Sigmoid colon (tissue), 6 donors: ENCODE measurements at regions not wholly inside any gene's neighbourhood (a gene's known extent, or its start where the extent isn't known, plus 50 kb on each side); places are given as distances from the start of the nearest gene placed in this dataset.

Source experiments
- DNase-seq: peaks from one replicate; pipeline ENCODE4 v3.0.0-alpha.2; 2019
- H3K27ac ChIP-seq, 4 donors: fragments of 200-600 bp; sonication (generic); one replicate each; pipeline ENCODE4 v1.5.1; 2016 to 2019; ENCODE audit warnings: mild to moderate bottlenecking in 1 of 4
- H3K27me3 ChIP-seq, 3 donors: fragments of 200-600 bp; sonication (generic); one replicate each; pipeline ENCODE4 v1.5.1; 2019; ENCODE audit warnings: mild to moderate bottlenecking in 1 of 3
- H3K36me3 ChIP-seq, 4 donors: fragments of 200-600 bp; sonication (generic); one replicate each; pipeline ENCODE4 v1.5.1; 2016 to 2019
- H3K4me1 ChIP-seq, 4 donors: fragments of 200-600 bp; sonication (generic); one replicate each; pipeline ENCODE4 v1.5.1; 2017 to 2019
- H3K4me3 ChIP-seq, 4 donors: fragments of 200-600 bp; sonication (generic); one replicate each; pipeline ENCODE4 v1.5.1; 2017 to 2019; ENCODE audit warnings: mild to moderate bottlenecking in 2 of 4, moderate library complexity in 1 of 4
- H3K9me3 ChIP-seq, 4 donors: fragments of 200-600 bp in 3 of 4; sonication (generic) in 3 of 4; one replicate each; pipeline versions ENCODE4 v1.5.1 to v1.6.1; 2013 to 2019
- EP300 ChIP-seq, 4 donors: sonication (generic); formaldehyde crosslinking; IDR thresholded peaks; one replicate each; pipeline ENCODE4 v1.6.1; 2017; ENCODE audit warnings: antibody characterized with exemption in 4 of 4
- POLR2A ChIP-seq, 2 donors: fragments of 450-650 bp; IDR thresholded peaks; one replicate each; pipeline ENCODE4 v1.6.1; 2016; ENCODE audit warnings: antibody characterized with exemption in 2 of 2, mild to moderate bottlenecking in 2 of 2, moderate library complexity in 2 of 2
- POLR2AphosphoS5 ChIP-seq, 4 donors: sonication (generic); formaldehyde crosslinking; IDR thresholded peaks; one replicate each; pipeline ENCODE4 v1.6.1; 2017; ENCODE audit warnings: antibody characterized with exemption in 4 of 4
- WGBS, 2 donors: extraction: QIAGEN DNeasy Blood & Tissue Kit; methylation state at CpG; one replicate each; pipeline ENCODE4 v1.1.7; 2013; 5-methylcytosine and 5-hydroxymethylcytosine counted together
- intact Hi-C: fragments of 100-400 bp; cut with DNase I; formaldehyde crosslinking; loops from one replicate; pipeline ENCODE4 v1.15.1; 2023
- TF ChIP-seq, protein P1 (sequence below), 4 experiments: fragments of 450-650 bp in 3 of 4; fragments of 200-600 bp in 1 of 4; IDR thresholded peaks; one replicate each; pipeline ENCODE4 v1.5.1; 2016 to 2019; ENCODE audit warnings: antibody characterized with exemption in 4 of 4, mild to moderate bottlenecking in 3 of 4, moderate library complexity in 2 of 4
- donor health status: healthy with polysubstance abuse.
- donor health status: healthy.

DNA sequence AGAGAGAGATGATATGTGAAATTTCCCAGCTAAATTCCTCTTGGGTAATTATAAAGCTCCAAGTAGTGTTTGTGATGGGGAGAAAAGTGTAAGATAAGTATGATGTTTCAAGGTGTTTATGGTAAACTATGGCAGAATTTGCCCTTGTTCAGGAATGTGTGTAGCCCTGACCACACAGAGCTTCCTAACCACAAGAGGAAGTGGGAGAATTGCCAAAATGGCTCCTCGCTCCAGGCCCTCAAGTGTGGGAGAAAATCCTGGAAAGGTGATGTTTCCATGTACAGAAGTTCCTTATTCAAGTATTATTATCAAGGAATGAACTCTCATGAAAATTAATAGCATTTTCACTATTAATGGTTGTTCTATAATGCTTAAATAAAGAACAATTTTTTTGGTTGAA, 878.3 kb downstream of the TDRD15 start:
- intact Hi-C loops: no loop called here
- no peak for DNase-seq
- Histone ChIP-seq H3K4me1 (no peaks in the 10 kb centered on the region), H3K36me3 (no peaks in the 10 kb centered on the region), H3K4me3 (no peak overlapping the region), H3K9me3 (no peaks in the 10 kb centered on the region), H3K27ac (no peak overlapping the region), H3K27me3 (no peaks in the 10 kb centered on the region)
- TF ChIP-seq, protein P1, sequence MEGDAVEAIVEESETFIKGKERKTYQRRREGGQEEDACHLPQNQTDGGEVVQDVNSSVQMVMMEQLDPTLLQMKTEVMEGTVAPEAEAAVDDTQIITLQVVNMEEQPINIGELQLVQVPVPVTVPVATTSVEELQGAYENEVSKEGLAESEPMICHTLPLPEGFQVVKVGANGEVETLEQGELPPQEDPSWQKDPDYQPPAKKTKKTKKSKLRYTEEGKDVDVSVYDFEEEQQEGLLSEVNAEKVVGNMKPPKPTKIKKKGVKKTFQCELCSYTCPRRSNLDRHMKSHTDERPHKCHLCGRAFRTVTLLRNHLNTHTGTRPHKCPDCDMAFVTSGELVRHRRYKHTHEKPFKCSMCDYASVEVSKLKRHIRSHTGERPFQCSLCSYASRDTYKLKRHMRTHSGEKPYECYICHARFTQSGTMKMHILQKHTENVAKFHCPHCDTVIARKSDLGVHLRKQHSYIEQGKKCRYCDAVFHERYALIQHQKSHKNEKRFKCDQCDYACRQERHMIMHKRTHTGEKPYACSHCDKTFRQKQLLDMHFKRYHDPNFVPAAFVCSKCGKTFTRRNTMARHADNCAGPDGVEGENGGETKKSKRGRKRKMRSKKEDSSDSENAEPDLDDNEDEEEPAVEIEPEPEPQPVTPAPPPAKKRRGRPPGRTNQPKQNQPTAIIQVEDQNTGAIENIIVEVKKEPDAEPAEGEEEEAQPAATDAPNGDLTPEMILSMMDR (IDR thresholded peaks at IDR 0.05): no peak
- TF ChIP-seq EP300 (IDR thresholded peaks at IDR 0.05) (no peak), POLR2AphosphoS5 (IDR thresholded peaks at IDR 0.05) (no peak), POLR2A (IDR thresholded peaks at IDR 0.05) (no peak)
- WGBS, 2 donors: 67% methylated on average over 1 of the region's 1 CpG

GRCh38 chr2:22003270-22003669, 879.5 kb downstream of the TDRD15 start:
- TF ChIP-seq POLR2A (IDR thresholded peaks at IDR 0.05) (no peak), POLR2AphosphoS5 (IDR thresholded peaks at IDR 0.05) (no peak), EP300 (IDR thresholded peaks at IDR 0.05) (no peak)
- TF ChIP-seq, protein P1 (IDR thresholded peaks at IDR 0.05): no peak
- DNase-seq: no peak
- intact Hi-C loops: no loop called here
- H3K9me3 ChIP-seq: no peaks in the 10 kb centered on the region
- H3K27me3 ChIP-seq: no peaks in the 10 kb centered on the region
- no peaks in the 10 kb centered on the region for H3K4me1 ChIP-seq
- H3K27ac ChIP-seq: no peak overlapping the region
- WGBS, 2 donors: 54 to 69% methylated on average over 3 of the region's 3 CpGs
- H3K36me3 ChIP-seq: no peaks in the 10 kb centered on the region
- H3K4me3 ChIP-seq: no peak overlapping the region

DNA sequence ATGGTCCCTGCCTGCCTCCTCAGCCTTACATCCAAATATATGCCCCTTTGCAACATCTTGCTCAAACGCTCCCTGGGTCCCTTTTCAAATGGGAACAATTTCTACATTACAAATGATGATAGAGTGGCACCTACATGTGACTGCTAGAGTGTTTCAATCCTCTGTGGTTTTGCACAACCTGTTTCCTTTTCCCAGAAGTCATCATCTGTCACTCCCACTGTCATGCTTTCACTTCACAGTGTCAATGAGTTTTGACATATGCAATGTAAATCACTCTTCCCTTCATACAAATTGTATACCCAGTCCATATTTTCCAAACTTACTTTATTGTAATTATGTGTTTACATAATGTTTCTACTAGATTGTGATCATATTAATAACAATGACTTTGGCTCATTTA, 887.3 kb downstream of the TDRD15 start:
- intact Hi-C loops: no loop called here
- no peaks in the 10 kb centered on the region for H3K9me3 ChIP-seq
- H3K27me3 ChIP-seq: no peaks in the 10 kb centered on the region
- no peaks in the 10 kb centered on the region for H3K36me3 ChIP-seq
- no peaks in the 10 kb centered on the region for H3K4me1 ChIP-seq
- no peak for TF ChIP-seq POLR2A (IDR thresholded peaks at IDR 0.05)
- H3K4me3 ChIP-seq: no peak overlapping the region
- H3K27ac ChIP-seq: no peak overlapping the region
- WGBS, 2 donors: 72 to 75% methylated on average over 1 of the region's 1 CpG
- DNase-seq: no peak

DNA sequence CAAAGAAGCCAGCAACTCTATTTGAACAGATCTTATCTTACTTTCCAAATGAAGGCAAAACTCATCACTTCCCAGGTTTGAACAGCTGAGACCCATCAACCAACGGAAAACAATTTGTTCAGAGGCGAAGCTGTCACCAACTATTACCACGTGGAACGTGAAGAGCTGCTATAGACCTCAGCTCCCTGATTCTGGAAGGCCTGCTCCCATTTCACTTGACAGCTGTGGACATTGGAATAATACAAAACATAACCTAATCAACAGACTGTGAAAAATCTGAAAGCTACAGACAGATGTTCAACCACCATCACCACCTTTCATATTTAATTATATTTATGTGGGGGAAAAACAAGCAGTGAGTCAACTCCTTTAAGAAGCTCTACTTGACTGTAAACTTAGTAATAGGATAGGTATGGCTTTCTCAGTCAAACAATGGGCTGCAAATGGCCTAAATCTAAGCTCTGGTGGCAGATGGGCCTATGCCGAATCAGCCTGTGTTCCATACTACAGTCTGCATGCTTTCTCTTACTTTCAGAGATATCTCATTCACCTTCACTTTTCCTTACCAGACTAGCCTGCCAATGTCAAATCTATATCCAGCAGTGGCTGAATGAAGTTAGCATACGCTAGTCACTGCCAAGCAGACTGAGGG, 896.4 kb downstream of the TDRD15 start:
- no peak for TF ChIP-seq POLR2AphosphoS5 (IDR thresholded peaks at IDR 0.05)
- TF ChIP-seq, protein P1 (IDR thresholded peaks at IDR 0.05): no peak
- TF ChIP-seq POLR2A (IDR thresholded peaks at IDR 0.05): no peak
- TF ChIP-seq EP300 (IDR thresholded peaks at IDR 0.05): no peak
- Histone ChIP-seq H3K27me3 (no peaks in the 10 kb centered on the region), H3K36me3 (no peaks in the 10 kb centered on the region), H3K27ac (no peak overlapping the region), H3K4me3 (no peak overlapping the region), H3K4me1 (no peaks in the 10 kb centered on the region), H3K9me3 (no peaks in the 10 kb centered on the region)
- 84 to 86% methylated on average over 6 of the region's 6 CpGs for WGBS, 2 donors
- intact Hi-C loops: no loop called here
- no peak for DNase-seq

GRCh38 chr2:22027345-22028005, 903.7 kb downstream of the TDRD15 start:
- Histone ChIP-seq H3K27me3 (no peaks in the 10 kb centered on the region), H3K4me3 (no peak overlapping the region), H3K9me3 (no peaks in the 10 kb centered on the region), H3K4me1 (peaks cover 0 to 7% (median 2%) of the 10 kb centered on the region in 4 donors), H3K36me3 (no peaks in the 10 kb centered on the region), H3K27ac (no peak overlapping the region)
- WGBS, 2 donors: 36 to 52% methylated on average over 2 of the region's 2 CpGs
- TF ChIP-seq POLR2AphosphoS5 (IDR thresholded peaks at IDR 0.05) (no peak), EP300 (IDR thresholded peaks at IDR 0.05) (no peak), POLR2A (IDR thresholded peaks at IDR 0.05) (no peak)
- TF ChIP-seq, protein P1 (IDR thresholded peaks at IDR 0.05): no peak
- intact Hi-C loops: no loop called here
- no peak for DNase-seq
